ENCODE measurements at regions not wholly inside any gene's neighbourhood (a gene's known extent, or its start where the extent isn't known, plus 50 kb on each side); places are given as distances from the start of the nearest gene placed in this dataset.

- no peak for TF ChIP-seq POLR2AphosphoS5 (IDR thresholded peaks at IDR 0.05)
- no peak for TF ChIP-seq POLR2A (IDR thresholded peaks at IDR 0.05)
- TF ChIP-seq CTCF (IDR thresholded peaks at IDR 0.05), result no peak
- TF ChIP-seq EP300 (IDR thresholded peaks at IDR 0.05), result no peak
- Histone ChIP-seq H3K36me3 (no peaks in the 10 kb centered on the region), H3K9me3 (no peaks in the 10 kb centered on the region), H3K4me1 (peaks cover 0 to 16% (median 10%) of the 10 kb centered on the region in 4 donors), H3K27ac (peak overlapping the region in 3 of 4 donors; percentile 47 to 62 (median 56)), H3K4me3 (peak overlapping the region in 3 of 4 donors; percentile 16 to 25 (median 23)), H3K27me3 (no peaks in the 10 kb centered on the region)
- intact Hi-C loops (cut with DNase I), result no loop called here
- DNase-seq, result no peak
- 23 to 38% methylated on average over 6 of the region's 6 CpGs for WGBS, 2 donors
Observed at GRCh38 chr15:95170561-95171380, 939.4 kb downstream of the MCTP2 start.

- Histone ChIP-seq H3K4me3 (no peak overlapping the region), H3K27me3 (no peaks in the 10 kb centered on the region), H3K36me3 (no peaks in the 10 kb centered on the region), H3K9me3 (no peaks in the 10 kb centered on the region), H3K27ac (no peak overlapping the region), H3K4me1 (peaks cover 0 to 16% (median 10%) of the 10 kb centered on the region in 4 donors)
- TF ChIP-seq EP300 (IDR thresholded peaks at IDR 0.05) (no peak), POLR2AphosphoS5 (IDR thresholded peaks at IDR 0.05) (no peak), CTCF (IDR thresholded peaks at IDR 0.05) (no peak), POLR2A (IDR thresholded peaks at IDR 0.05) (no peak)
- DNase-seq, result no peak
- intact Hi-C loops (cut with DNase I), result no loop called here
- 93% methylated on average over 3 of the region's 3 CpGs for WGBS, 2 donors
Observed at GRCh38 chr15:95171564-95171963, 940.2 kb downstream of the MCTP2 start.

- peak overlapping the region in 1 of 4 donors; percentile 27 for H3K27ac ChIP-seq
- no peak overlapping the region for H3K4me3 ChIP-seq
- TF ChIP-seq POLR2AphosphoS5 (IDR thresholded peaks at IDR 0.05) (peak in 1 of 4 donors; percentile 33), EP300 (IDR thresholded peaks at IDR 0.05) (no peak)
- H3K27me3 ChIP-seq, result no peaks in the 10 kb centered on the region
- H3K9me3 ChIP-seq, result no peaks in the 10 kb centered on the region
- peak; percentile 63 for DNase-seq
- intact Hi-C loops (cut with DNase I), result no loop called here
- H3K36me3 ChIP-seq, result no peaks in the 10 kb centered on the region
- WGBS, 2 donors, result 33 to 62% methylated on average over 9 of the region's 9 CpGs
- H3K4me1 ChIP-seq, result peaks cover 0 to 15% (median 8%) of the 10 kb centered on the region in 4 donors
Observed at GRCh38 chr15:95174301-95175259, 943.2 kb downstream of the MCTP2 start.

- Histone ChIP-seq H3K4me3 (no peak overlapping the region), H3K27ac (no peak overlapping the region), H3K9me3 (no peaks in the 10 kb centered on the region), H3K27me3 (no peaks in the 10 kb centered on the region), H3K4me1 (no peaks in the 10 kb centered on the region), H3K36me3 (no peaks in the 10 kb centered on the region)
- intact Hi-C loops (cut with DNase I), result no loop called here
- TF ChIP-seq POLR2A (IDR thresholded peaks at IDR 0.05), result no peak
- no peak for TF ChIP-seq POLR2AphosphoS5 (IDR thresholded peaks at IDR 0.05)
- no peak for TF ChIP-seq EP300 (IDR thresholded peaks at IDR 0.05)
- TF ChIP-seq CTCF (IDR thresholded peaks at IDR 0.05), result no peak
- WGBS, 2 donors, result 67 to 74% methylated on average over 3 of the region's 3 CpGs
- DNase-seq, result no peak
Observed at GRCh38 chr15:95175914-95176658, 944.7 kb downstream of the MCTP2 start.
